PC-3 (cell line): ENCODE measurements at regions not wholly inside any gene's neighbourhood (a gene's known extent, or its start where the extent isn't known, plus 50 kb on each side); places are given as distances from the start of the nearest gene placed in this dataset.

Source experiments
- ATAC-seq: fragments of 200-7000 bp; cut with Tn5 transposase; 2 replicates; pipeline ENCODE4 v1.9.1; 2020; ENCODE audit warnings: mild to moderate bottlenecking, moderate library complexity
- BruUV-seq: library from RNA; stranded (reverse); fragments of 400-500 nt; replicated peaks from 2 replicates; lab custom pipeline; 2021; lab: Mats Ljungman, UMichigan
- CTCF ChIA-PET: fragments of 300-600 bp; sonication (Branson Sonifier 250); formaldehyde crosslinking; loops from one replicate; lab custom pipeline; 2022; ENCODE audit warnings: antibody characterized with exemption; lab: Charles Lee
- POLR2A ChIA-PET: fragments of 300-600 bp; sonication (Branson Sonifier 250); formaldehyde crosslinking; loops from one replicate; lab custom pipeline; 2022; ENCODE audit warnings: antibody characterized with exemption; ENCODE audit not compliant: unreplicated experiment; lab: Charles Lee
- DNase-seq: peaks from one replicate; pipeline ENCODE4 v3.0.0-alpha.2; 2015
- H2AFZ ChIP-seq: fragments of 300-600 bp; sonication (generic); 2 replicates; pipeline ENCODE4 v1.6.0; 2016; ENCODE audit warnings: antibody characterized with exemption, low read length
- H3F3A ChIP-seq: fragments of 300-600 bp; sonication (generic); one replicate; pipeline ENCODE4 v1.6.0; 2017; ENCODE audit warnings: antibody characterized with exemption, low read length, control low read depth, mild to moderate bottlenecking; ENCODE audit not compliant: unreplicated experiment
- H3K27ac ChIP-seq: fragments of 300-600 bp; sonication (generic); 2 replicates; pipeline ENCODE4 v1.5.1; 2016; ENCODE audit warnings: mild to moderate bottlenecking, low read length
- H3K27me3 ChIP-seq: fragments of 300-600 bp; sonication (generic); 2 replicates; pipeline ENCODE4 v1.6.1; 2016; ENCODE audit warnings: low read length, mixed read lengths
- H3K36me3 ChIP-seq: fragments of 300-600 bp; sonication (generic); 2 replicates; pipeline ENCODE4 v1.6.1; 2016; ENCODE audit warnings: low read depth, mixed run types, low read length, mixed read lengths
- H3K4me1 ChIP-seq: fragments of 300-600 bp; sonication (generic); 2 replicates; pipeline ENCODE4 v1.5.1; 2016; ENCODE audit warnings: low read length; ENCODE audit not compliant: insufficient read depth
- H3K4me2 ChIP-seq: fragments of 300-600 bp; sonication (generic); 2 replicates; pipeline ENCODE4 v1.6.0; 2016; ENCODE audit warnings: low read length
- H3K4me3 ChIP-seq: fragments of 300-600 bp; sonication (generic); 2 replicates; pipeline ENCODE4 v1.5.1; 2016; ENCODE audit warnings: mild to moderate bottlenecking, low read length, mixed read lengths
- H3K79me2 ChIP-seq: fragments of 300-600 bp; sonication (generic); 2 replicates; pipeline ENCODE4 v1.6.1; 2017; ENCODE audit warnings: low read length, mixed read lengths
- H3K9ac ChIP-seq: fragments of 300-600 bp; sonication (generic); 2 replicates; pipeline ENCODE4 v1.6.0; 2016; ENCODE audit warnings: mild to moderate bottlenecking, low read length
- H3K9me2 ChIP-seq: fragments of 300-600 bp; sonication (generic); replicated peaks from 2 replicates; pipeline ENCODE4 v1.6.1; 2016; ENCODE audit warnings: mixed run types, low read length, mixed read lengths
- H3K9me3 ChIP-seq: fragments of 300-600 bp; sonication (generic); 2 replicates; pipeline ENCODE4 v1.6.1; 2016; ENCODE audit warnings: low read length, mixed read lengths
- H4K20me1 ChIP-seq: fragments of 300-600 bp; sonication (generic); 2 replicates; pipeline ENCODE4 v1.6.1; 2016; ENCODE audit warnings: low read length, mixed read lengths
- CTCF ChIP-seq: fragments of 300-600 bp; sonication (generic); conservative IDR thresholded peaks from 2 replicates; pipeline ENCODE4 v1.5.1; 2017; ENCODE audit warnings: antibody characterized with exemption, low read depth, mild to moderate bottlenecking, low read length
- EZH2 ChIP-seq: fragments of 300-600 bp; sonication (generic); IDR thresholded peaks from one replicate; pipeline ENCODE4 v1.6.1; 2017; ENCODE audit warnings: antibody characterized with exemption, mild to moderate bottlenecking, low read length; ENCODE audit not compliant: unreplicated experiment
- EZH2phosphoT487 ChIP-seq: fragments of 300-600 bp; sonication (generic); IDR thresholded peaks from 2 replicates; pipeline ENCODE4 v1.6.1; 2018; ENCODE audit warnings: mild to moderate bottlenecking, antibody characterized with exemption, low read length, borderline replicate concordance
- intact Hi-C: fragments of 100-400 bp; cut with micrococcal nuclease; formaldehyde crosslinking; loops from 2 replicates; pipeline ENCODE4 v1.9.0; 2023

- ChIA-PET CTCF (no interaction called here), POLR2A (no interaction called here)
- no peaks in the 10 kb centered on the region for H3K9me2 ChIP-seq
- H3K79me2 ChIP-seq = no peaks in the 10 kb centered on the region
- TF ChIP-seq CTCF = no peak
- TF ChIP-seq EZH2 = no peak
- TF ChIP-seq EZH2phosphoT487 = no peak
- DNase-seq (no peak), ATAC-seq (no peak)
- no peaks in the 10 kb centered on the region for H3K36me3 ChIP-seq
- intact Hi-C loops = no loop called here
- H3K27ac ChIP-seq = no peak overlapping the region
- BruUV-seq = no TSS peak
- H3F3A ChIP-seq = no peaks in the 10 kb centered on the region
- H3K27me3 ChIP-seq = no peaks in the 10 kb centered on the region
- H3K9me3 ChIP-seq = no peaks in the 10 kb centered on the region
- no peak overlapping the region for H2AFZ ChIP-seq
- no peaks in the 10 kb centered on the region for H3K4me1 ChIP-seq
- no peak overlapping the region for H3K4me2 ChIP-seq
- no peaks in the 10 kb centered on the region for H4K20me1 ChIP-seq
- no peak overlapping the region for H3K9ac ChIP-seq
- no peak overlapping the region for H3K4me3 ChIP-seq
Observed at GRCh38 chr15:62464705-62465104, 299.6 kb upstream of the C2CD4B start.

DNA sequence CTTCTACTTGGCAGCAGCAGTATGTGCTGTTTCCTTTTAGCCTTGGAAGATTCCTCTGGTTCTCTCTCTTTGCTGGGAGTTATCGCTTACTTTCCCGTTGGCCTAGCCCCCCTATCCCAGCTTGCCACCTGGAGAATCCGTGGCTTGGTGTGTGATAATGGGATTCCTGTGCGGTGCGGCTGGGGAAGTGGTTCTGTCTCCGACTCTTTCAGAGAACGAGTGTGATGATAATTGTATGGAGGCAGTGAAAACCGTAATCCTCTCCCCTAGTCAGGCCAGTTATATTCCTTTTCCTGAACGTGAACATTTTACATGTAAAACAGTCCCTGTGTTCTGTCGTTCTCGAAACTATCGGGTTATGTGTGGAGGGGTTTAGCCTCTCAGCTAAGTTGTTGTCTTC is 300.1 kb upstream of the C2CD4B start:
- Histone ChIP-seq H3K9me2 (no peaks in the 10 kb centered on the region), H4K20me1 (no peaks in the 10 kb centered on the region), H3K27ac (no peak overlapping the region), H3K4me2 (no peak overlapping the region), H3K9me3 (no peaks in the 10 kb centered on the region), H3K9ac (no peak overlapping the region), H3K27me3 (no peaks in the 10 kb centered on the region), H3F3A (no peaks in the 10 kb centered on the region), H3K4me1 (no peaks in the 10 kb centered on the region), H3K4me3 (no peak overlapping the region), H3K79me2 (no peaks in the 10 kb centered on the region), H3K36me3 (no peaks in the 10 kb centered on the region), H2AFZ (no peak overlapping the region)
- no TSS peak for BruUV-seq
- ChIA-PET POLR2A (no interaction called here), CTCF (no interaction called here)
- DNase-seq (no peak), ATAC-seq (no peak)
- intact Hi-C loops = no loop called here
- TF ChIP-seq EZH2phosphoT487 (no peak), CTCF (no peak), EZH2 (no peak)

- CTCF ChIA-PET = no interaction called here
Observed at GRCh38 chr15:62469478-62469873, 304.4 kb upstream of the C2CD4B start.

More at GRCh38 chr15:62469478-62469873, 304.4 kb upstream of the C2CD4B start:
- DNase-seq (no peak), ATAC-seq (no peak)
- Histone ChIP-seq H3K36me3 (no peaks in the 10 kb centered on the region), H3K4me1 (peaks cover 10% of the 10 kb centered on the region; the same call in 1 of the 2 replicates), H3K27ac (no peak overlapping the region), H3K27me3 (no peaks in the 10 kb centered on the region), H4K20me1 (no peaks in the 10 kb centered on the region), H2AFZ (no peak overlapping the region), H3K4me2 (no peak overlapping the region), H3K79me2 (no peaks in the 10 kb centered on the region), H3F3A (no peaks in the 10 kb centered on the region), H3K4me3 (no peak overlapping the region), H3K9ac (no peak overlapping the region), H3K9me3 (no peaks in the 10 kb centered on the region), H3K9me2 (no peaks in the 10 kb centered on the region)
- TF ChIP-seq CTCF (no peak), EZH2phosphoT487 (no peak), EZH2 (no peak)
- intact Hi-C loops = no loop called here
- BruUV-seq = no TSS peak
- POLR2A ChIA-PET = no interaction called here
